ENCODE measurements at regions not wholly inside any gene's neighbourhood (a gene's known extent, or its start where the extent isn't known, plus 50 kb on each side); places are given as distances from the start of the nearest gene placed in this dataset.

GRCh38 chrX:14083783-14084182, 54.1 kb upstream of the GEMIN8 start:
- DNase-seq (ENCODE audit: low read depth): no peak
- Histone ChIP-seq H3K4me3 (ENCODE audit: low read depth, low read length) (no peak overlapping the region), H3K27me3 (ENCODE audit: control insufficient read depth, insufficient read depth, low read length) (no peaks in the 10 kb centered on the region), H3K36me3 (ENCODE audit: control insufficient read depth, insufficient read depth, low read length) (no peaks in the 10 kb centered on the region)
- TF ChIP-seq CTCF (IDR thresholded peaks at IDR 0.05; ENCODE audit: insufficient read depth, low read length, poor library complexity, severe bottlenecking): no peak

- no peaks in the 10 kb centered on the region for H3K27me3 ChIP-seq (ENCODE audit: control insufficient read depth, insufficient read depth, low read length)
- no peaks in the 10 kb centered on the region for H3K36me3 ChIP-seq (ENCODE audit: control insufficient read depth, insufficient read depth, low read length)
- no peak for DNase-seq (ENCODE audit: low read depth)
- no peak for TF ChIP-seq CTCF (IDR thresholded peaks at IDR 0.05; ENCODE audit: insufficient read depth, low read length, poor library complexity, severe bottlenecking)
- H3K4me3 ChIP-seq (ENCODE audit: low read depth, low read length): no peak overlapping the region
Measured at GRCh38 chrX:14079891-14080430, 50.3 kb upstream of the GEMIN8 start.

Data from kidney epithelial cell (primary cell).